ENCODE measurements at regions not wholly inside any gene's neighbourhood (a gene's known extent, or its start where the extent isn't known, plus 50 kb on each side); places are given as distances from the start of the nearest gene placed in this dataset.

- Histone ChIP-seq H4K20me1 (ENCODE audit: control insufficient read depth, insufficient read depth, low read depth, low read length) (no peaks in the 10 kb centered on the region), H3F3A (ENCODE audit: control insufficient read depth, insufficient read depth) (no peaks in the 10 kb centered on the region), H3K36me3 (ENCODE audit: control insufficient read depth, low read length) (no peaks in the 10 kb centered on the region), H3K79me2 (ENCODE audit: control insufficient read depth, low read length) (no peaks in the 10 kb centered on the region), H3K27ac (ENCODE audit: low read depth, low read length) (no peak overlapping the region), H3K9me3 (ENCODE audit: control insufficient read depth, insufficient read depth, low read length) (no peaks in the 10 kb centered on the region), H3K4me2 (ENCODE audit: low read length) (no peak overlapping the region), H3K4me3 (ENCODE audit: low read length) (no peak overlapping the region), H3K27me3 (ENCODE audit: control insufficient read depth, low read length) (0 out of 2 replicates have a peak, but pooled peaks cover 2% of the 10 kb centered on the region), H3K9me2 (replicated peaks; ENCODE audit: control insufficient read depth, low read length) (no peaks in the 10 kb centered on the region), H3K4me1 (ENCODE audit: control insufficient read depth, low read length) (no peaks in the 10 kb centered on the region)
- TF ChIP-seq CTCF (IDR thresholded peaks at IDR 0.05; ENCODE audit: low read depth, low read length, poor library complexity, severe bottlenecking) (no peak), EZH2phosphoT487 (IDR thresholded peaks at IDR 0.05; ENCODE audit: borderline replicate concordance, low read length) (no peak)
Observed at GRCh38 chr2:151165105-151165684, 96.5 kb downstream of the RBM43 start.

- H3K4me1 ChIP-seq (ENCODE audit: control insufficient read depth, low read length), result no peaks in the 10 kb centered on the region
- no peaks in the 10 kb centered on the region for H3K36me3 ChIP-seq (ENCODE audit: control insufficient read depth, low read length)
- no peaks in the 10 kb centered on the region for H3K79me2 ChIP-seq (ENCODE audit: control insufficient read depth, low read length)
- no peaks in the 10 kb centered on the region for H4K20me1 ChIP-seq (ENCODE audit: control insufficient read depth, insufficient read depth, low read depth, low read length)
- H3F3A ChIP-seq (ENCODE audit: control insufficient read depth, insufficient read depth), result no peaks in the 10 kb centered on the region
- H3K4me3 ChIP-seq (ENCODE audit: low read length), result no peak overlapping the region
- 0 out of 2 replicates have a peak, but pooled peaks cover 2% of the 10 kb centered on the region for H3K27me3 ChIP-seq (ENCODE audit: control insufficient read depth, low read length)
- H3K9me2 ChIP-seq (replicated peaks; ENCODE audit: control insufficient read depth, low read length), result no peaks in the 10 kb centered on the region
- H3K4me2 ChIP-seq (ENCODE audit: low read length), result no peak overlapping the region
- H3K27ac ChIP-seq (ENCODE audit: low read depth, low read length), result no peak overlapping the region
- TF ChIP-seq EZH2phosphoT487 (IDR thresholded peaks at IDR 0.05; ENCODE audit: borderline replicate concordance, low read length), result no peak
- no peak for TF ChIP-seq CTCF (IDR thresholded peaks at IDR 0.05; ENCODE audit: low read depth, low read length, poor library complexity, severe bottlenecking)
- H3K9me3 ChIP-seq (ENCODE audit: control insufficient read depth, insufficient read depth, low read length), result no peaks in the 10 kb centered on the region
Observed at GRCh38 chr2:151161821-151162551, 99.7 kb downstream of the RBM43 start.

- no peak overlapping the region for H3K27ac ChIP-seq (ENCODE audit: low read depth, low read length)
- no peaks in the 10 kb centered on the region for H3K9me3 ChIP-seq (ENCODE audit: control insufficient read depth, insufficient read depth, low read length)
- 0 out of 2 replicates have a peak, but pooled peaks cover 2% of the 10 kb centered on the region for H3K27me3 ChIP-seq (ENCODE audit: control insufficient read depth, low read length)
- no peaks in the 10 kb centered on the region for H3K36me3 ChIP-seq (ENCODE audit: control insufficient read depth, low read length)
- no peaks in the 10 kb centered on the region for H3K9me2 ChIP-seq (replicated peaks; ENCODE audit: control insufficient read depth, low read length)
- no peak overlapping the region for H3K4me3 ChIP-seq (ENCODE audit: low read length)
- H3F3A ChIP-seq (ENCODE audit: control insufficient read depth, insufficient read depth), result no peaks in the 10 kb centered on the region
- H3K79me2 ChIP-seq (ENCODE audit: control insufficient read depth, low read length), result no peaks in the 10 kb centered on the region
- no peak for TF ChIP-seq EZH2phosphoT487 (IDR thresholded peaks at IDR 0.05; ENCODE audit: borderline replicate concordance, low read length)
- TF ChIP-seq CTCF (IDR thresholded peaks at IDR 0.05; ENCODE audit: low read depth, low read length, poor library complexity, severe bottlenecking), result no peak
- H3K4me2 ChIP-seq (ENCODE audit: low read length), result no peak overlapping the region
- no peaks in the 10 kb centered on the region for H3K4me1 ChIP-seq (ENCODE audit: control insufficient read depth, low read length)
- H4K20me1 ChIP-seq (ENCODE audit: control insufficient read depth, insufficient read depth, low read depth, low read length), result no peaks in the 10 kb centered on the region
Observed at GRCh38 chr2:151159109-151159662, 102.5 kb downstream of the RBM43 start.

Data from DOHH2 (cell line).